GM21619 (cell line): ENCODE measurements at regions not wholly inside any gene's neighbourhood (a gene's known extent, or its start where the extent isn't known, plus 50 kb on each side); places are given as distances from the start of the nearest gene placed in this dataset.

Experiments used
- ATAC-seq: cut with Tn5 transposase; IDR thresholded peaks from one replicate; pipeline ENCODE4 v1.9.1; 2021; ENCODE audit not compliant: unreplicated experiment

DNA sequence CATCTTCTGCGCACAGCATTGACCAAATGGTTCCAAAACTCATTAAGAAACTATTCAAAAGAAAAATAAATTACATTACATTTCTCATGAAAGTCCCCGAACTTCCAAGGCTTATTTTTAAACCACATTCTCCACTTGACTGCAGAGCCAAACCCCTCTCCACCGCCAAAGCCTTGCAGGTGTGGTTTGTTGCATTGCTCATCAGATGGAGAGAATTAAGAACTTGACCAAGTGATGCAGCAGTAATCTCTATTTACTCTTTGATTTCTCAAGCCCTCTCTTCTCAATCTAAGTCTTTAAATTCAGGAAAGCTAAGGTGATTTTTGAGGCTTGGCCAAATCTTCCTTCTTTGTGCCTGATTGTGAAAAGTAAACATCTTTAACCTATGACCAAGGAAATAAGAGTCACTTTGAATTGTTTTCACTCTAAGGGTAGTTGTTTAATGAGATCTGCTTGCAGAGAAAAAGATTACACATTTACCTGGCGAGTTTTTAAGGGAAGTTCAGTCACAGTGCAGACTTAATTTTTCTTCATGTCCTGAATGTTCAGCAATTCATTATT is 290.5 kb upstream of the ITGA1 start:
- ATAC-seq: no peak

DNA sequence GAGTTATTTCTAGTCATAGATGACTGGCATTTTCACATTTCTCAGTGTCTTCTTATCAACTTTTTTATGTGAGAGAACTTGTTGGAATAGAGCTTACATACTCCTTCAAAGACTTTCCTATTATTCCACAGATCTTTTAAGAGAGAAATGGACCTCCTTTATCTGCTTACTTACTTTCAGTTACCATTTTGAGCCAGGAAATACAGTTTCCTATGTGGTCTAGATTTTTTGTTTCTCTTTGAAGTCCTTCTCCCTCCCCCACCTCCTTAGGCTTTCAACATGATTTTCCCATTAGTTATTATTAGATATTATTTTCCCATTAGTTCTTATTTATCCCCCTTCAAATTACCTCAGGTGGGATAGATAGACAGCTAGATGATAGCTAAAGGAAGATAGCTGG is 289.1 kb upstream of the ITGA1 start:
- no peak for ATAC-seq

DNA sequence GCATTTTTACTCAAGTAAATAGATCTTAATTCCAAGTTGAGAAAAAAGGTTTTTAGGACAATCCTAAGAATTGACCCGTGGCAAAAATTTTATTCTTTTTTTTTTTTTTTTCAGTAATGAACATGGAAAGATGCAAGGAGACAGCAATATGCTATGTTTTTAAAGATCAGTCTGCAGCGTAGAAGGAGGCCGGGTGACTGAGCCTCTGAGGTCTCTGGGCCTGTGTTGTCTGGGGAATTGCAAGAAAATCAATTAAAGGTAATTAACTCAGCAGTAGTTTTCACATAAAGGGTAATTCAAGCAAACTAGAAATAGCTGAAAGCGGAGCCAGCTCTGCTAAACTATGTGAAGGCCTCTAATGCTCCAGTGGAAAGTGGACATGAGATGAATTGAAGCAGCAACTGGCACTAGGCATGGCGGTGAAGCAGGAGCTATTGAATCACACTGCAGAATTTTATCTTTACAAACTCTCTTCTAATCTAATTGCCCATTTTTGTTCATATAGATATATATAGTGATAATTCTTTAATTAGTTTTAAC is 285.2 kb upstream of the ITGA1 start:
- no peak for ATAC-seq

DNA sequence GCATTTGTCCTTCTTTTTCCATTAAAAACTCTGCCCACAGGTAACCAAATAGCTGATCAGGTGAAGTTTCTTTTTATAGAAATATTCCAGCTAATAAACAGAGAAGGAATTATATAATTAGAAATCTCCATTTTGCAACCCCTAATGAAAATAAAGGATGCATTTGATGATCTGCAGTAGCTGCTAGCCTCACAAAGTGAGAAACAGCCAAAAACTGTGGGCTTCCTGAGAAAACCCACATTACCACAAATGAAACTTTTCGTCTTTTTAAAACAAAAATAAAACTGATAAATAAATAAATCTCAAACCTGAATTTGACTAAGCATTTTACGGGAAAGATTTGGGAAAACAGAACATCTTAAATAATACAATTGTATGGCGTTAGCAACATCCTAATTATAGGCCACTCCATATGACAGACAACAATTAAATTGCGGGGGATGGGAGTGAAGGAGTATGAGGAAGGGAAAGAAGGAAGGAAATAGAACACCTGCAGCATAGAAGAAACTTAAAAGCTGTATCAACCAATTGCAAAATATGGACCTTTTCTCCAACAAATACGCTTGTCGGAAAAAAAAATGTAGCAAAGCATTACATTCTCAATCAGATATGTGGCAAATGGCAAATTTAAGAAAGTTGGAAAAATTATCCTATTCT is 283.0 kb upstream of the ITGA1 start:
- ATAC-seq: no peak

DNA sequence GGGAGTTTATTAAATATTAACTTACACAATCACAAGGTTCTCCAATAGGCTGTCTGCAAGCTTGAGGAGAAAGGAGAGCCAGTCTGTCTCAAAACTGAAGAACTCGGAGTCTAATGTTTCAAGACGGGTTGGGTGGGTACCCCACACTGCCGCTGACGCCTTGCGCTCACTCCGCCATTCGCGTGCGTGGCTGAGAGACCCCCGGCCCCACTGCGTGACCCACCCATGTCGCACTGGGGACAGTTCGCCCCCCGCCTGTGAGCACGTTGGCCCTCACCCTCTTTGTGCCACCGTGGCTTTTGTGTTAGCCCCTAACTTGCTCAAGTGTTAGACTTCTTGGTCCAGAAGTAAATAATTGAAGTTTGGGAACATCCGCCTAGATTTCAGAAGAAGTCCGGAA is 270.0 kb upstream of the ITGA1 start:
- ATAC-seq: no peak

DNA sequence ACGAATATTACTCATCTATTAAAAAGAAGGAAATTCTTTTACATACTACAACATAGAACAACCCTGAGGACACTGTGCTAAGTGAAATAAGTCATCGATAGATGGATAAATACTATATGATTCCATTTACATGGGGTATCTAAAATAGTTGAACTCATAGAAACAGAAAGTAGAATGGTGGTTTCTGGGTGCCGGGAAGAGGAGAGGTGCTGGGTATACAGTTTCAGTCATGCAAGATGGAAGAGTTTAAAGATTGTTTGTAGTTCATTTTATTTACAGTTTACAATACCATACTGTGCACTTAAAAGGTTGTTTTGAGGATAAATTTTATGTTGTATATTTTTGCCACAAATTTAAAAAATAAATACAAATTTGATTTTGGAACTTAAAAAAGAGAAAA is 267.5 kb upstream of the ITGA1 start:
- ATAC-seq: no peak

DNA sequence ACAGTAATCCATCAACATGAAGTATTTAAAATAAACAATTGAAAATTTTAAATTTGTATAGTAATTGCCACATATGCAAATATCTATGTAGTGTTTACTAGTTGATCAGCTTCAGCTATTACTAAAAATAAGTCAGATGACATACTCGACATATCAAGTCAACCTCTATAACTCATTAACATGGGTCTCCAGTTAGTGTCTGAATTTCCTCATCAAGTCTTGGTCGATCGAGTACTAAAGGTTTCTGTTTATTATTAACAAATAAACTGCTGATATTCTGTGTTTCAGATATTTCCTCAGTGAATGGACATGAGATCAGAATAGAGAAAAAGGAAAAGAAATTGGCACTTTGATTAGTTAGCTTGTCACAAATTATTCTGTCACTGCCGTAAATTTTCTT is 266.5 kb upstream of the ITGA1 start:
- ATAC-seq: no peak

DNA sequence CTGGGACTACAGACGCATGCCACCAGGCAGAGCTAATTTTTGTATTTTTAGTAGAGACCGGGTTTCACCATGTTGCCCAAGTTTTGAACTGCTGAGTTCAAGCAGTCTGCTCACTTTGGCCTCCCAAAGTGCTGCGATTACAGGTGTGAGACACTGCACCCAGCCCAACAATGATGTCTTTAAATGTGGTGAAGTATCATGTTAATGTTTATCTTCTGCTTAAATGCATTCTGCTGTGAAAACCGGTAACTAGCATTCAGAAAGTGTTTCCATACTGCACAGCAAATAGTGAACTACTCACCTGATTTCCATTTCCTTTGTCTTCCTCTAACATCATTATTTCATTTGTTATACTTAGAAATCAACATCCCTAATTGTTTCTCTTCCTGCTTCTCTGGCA is 264.0 kb upstream of the ITGA1 start:
- ATAC-seq: no peak

DNA sequence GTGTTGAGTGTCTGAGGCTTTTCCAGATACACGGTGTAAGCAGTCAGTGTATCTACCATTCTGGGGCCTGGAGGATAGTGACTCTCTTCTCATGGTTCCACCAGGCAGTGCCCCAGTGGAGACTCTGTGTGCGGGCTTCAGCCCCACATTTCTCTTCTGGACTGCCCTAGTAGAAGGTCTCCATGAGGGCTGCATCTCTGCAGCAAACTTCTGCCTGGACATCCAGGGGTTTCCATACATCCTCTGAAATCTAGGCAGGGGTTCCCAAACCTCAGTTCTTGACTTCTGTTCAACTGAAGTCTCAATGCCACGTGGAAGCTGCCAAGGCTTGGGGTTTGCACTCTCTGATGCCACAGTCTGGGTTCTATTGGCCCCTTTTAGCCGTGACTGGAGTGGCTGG is 256.6 kb upstream of the ITGA1 start:
- ATAC-seq: no peak

DNA sequence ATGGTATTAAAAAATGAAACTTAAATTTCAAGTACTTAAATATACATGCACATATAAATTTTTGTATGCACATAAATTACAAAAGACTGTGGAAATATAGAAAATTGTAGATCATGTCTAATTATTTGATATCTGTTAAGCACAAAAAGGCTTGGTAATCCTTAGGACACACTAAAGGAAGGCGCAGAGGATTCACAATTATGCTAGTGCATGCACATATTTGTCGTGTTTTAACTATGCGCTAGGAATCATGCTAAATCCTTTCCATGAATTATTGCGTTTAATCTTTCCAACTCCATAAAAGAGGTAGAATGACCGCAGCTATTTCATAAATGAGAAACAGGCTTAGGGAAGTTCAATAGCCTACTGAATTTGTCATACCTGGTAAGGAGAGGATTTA is 244.1 kb upstream of the ITGA1 start:
- no peak for ATAC-seq

DNA sequence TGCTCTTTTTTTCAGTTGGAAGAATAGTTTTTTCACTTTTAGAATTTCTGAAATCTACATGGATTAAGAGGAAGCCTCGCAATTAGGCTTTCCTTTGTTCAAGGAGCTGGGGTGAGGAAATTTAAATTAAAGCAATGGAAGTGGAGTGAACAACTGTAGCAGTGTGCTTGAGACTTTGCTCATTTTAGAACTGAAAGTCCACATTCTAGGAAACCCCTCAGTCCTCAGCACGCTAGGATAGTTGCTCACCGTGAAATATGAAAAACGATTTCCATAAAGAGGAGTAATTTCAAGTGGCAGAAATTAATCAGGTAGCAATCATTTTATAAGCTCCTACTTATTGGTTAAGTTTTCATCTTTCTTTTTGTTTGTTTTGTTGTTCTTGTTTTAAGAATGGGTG is 243.0 kb upstream of the ITGA1 start:
- ATAC-seq: no peak

DNA sequence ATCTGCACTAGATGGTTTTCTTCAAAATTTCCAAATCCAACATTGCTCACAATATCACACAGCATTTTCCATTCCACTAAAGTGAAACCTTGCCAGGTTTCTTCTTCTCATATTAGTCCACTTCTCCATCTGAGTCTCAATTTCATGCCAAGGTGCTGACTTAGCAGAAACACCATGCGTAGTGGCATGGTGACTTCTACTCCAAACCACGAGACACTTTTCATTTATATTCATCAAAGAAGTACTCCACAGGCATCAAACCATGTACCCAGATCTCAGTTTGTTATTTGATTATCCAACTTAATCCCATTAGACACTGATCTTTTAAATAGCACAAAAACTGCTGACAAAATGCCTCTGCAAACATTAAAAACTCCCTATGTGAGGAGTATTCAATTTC is 233.4 kb upstream of the ITGA1 start:
- no peak for ATAC-seq

DNA sequence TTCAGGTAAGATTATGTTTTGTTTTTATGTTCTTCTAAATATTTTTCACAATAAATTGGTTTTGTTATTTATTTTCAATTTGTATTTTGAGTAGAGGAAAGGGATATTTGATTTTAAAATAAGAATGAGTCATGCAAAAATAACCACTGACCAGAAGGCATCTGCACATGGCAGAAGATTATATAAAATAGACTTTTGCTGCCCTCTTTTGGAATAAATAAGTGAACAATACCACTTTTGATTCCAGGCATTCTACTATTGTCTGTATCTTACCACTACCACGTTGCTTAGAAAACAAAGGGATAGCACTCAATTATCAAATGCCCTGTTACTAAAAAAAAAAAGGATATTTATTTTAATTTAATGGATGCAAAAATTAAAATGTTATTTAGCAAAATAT is 227.3 kb upstream of the ITGA1 start:
- no peak for ATAC-seq

DNA sequence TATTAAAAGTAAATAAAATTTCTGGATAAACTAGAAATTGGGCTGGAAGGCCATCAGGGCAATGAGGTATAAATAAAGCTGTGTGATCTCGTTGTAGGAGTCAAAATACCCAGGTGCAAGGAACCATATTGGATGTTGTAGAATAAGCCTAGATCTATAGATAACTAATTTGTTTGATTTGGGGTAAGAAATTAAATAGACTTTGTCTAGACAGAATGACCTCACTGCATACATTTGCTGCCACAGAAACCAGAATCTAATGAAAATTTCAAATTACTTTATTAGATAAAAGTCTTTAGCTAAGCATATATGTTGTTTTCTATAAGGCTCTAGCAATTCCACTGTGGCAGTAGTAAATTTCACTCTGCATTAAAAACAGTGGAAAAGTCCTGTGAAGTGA is 225.2 kb upstream of the ITGA1 start:
- no peak for ATAC-seq

DNA sequence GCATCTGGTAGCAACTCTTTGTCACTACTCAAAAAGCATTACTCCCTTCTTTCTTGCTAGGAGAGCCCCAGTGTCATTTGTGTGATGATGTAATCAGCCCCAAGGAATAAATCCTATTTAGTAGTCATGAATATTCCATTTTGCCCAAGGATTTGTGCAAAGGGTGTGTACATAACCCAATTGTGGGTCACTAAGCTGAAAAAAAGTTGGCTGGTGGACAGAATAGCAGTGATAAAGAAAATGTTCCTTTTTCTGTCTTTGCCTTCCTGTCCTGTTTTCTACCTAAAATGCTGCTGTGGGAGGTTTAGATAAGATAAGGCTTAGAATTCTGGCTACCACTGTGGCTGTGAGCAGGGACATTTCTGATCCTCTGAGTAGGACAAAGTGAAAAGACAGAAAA is 223.1 kb upstream of the ITGA1 start:
- ATAC-seq: no peak

DNA sequence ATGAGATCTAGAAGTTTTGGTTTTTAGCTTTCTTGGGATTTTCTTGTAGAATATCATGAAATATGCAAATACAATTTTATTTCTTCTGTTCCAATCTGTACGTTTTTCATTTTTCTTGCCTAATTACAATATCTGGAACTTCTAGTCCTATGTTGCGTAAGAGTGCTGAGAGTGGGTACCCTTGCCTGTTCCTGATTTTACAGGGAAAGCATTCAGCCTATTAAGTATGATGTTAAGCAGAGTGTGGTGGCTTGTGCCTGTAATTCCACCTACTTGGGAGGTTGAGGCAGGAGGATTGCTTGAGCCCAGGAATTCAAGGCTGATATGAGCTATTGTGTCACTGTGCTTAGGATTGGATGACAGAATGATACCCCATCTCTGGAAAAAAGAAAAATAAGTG is 210.2 kb upstream of the ITGA1 start:
- no peak for ATAC-seq

DNA sequence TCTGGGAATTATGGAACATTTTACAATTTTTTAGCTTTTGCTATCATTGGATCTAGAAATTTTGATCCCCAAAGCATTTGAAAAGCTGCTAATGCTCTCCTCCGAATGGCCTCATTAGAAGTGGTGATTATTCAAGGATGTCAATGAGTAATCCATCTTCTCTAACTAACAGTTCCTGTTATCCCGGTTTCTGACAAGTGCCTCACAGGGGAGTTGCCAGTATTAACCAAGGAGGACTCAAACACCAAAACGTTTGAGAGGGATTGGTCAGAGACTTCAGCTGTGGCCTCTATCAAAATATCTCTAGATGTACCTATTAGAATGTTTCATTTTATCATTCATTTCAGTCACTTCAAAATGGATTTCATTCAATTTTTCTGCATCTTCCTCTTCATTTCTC is 208.3 kb upstream of the ITGA1 start:
- ATAC-seq: no peak

DNA sequence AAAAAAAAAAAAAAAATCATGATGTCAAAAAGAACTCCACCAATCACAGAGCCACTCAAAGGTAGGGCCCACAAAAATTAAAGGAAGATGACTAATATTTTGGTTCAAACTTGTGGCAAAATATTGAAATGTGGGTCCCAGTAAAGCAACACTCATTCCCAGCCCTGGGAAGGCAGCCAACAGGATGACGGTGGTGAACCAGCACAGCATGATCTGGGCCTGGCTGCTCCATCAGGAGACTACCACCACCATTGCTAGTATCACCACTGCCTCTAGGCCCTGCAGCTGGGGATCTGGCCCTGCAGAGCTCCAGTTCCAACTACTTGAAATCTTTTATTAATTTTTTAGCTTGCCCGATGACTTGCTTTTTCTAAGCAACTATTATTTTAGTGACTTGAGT is 206.8 kb upstream of the ITGA1 start:
- no peak for ATAC-seq

DNA sequence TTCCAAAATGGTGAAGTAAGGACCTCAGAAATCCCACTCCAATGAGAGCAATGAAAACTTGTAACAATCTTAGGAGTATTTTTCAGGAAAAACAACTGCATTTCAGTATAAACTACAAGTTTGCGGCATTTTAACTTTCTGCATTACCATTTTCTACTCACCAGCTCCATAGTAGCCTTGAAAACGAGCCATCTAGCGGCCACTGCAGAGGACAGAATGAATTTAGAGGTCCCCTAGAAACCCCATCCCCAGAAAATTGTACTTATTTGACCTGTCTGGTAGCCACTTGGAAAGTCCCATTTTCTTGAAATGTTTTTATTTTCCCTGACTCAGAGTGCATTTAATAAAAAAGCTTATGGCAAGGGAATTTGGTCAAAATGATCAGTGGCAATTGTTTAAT is 205.4 kb upstream of the ITGA1 start:
- ATAC-seq: no peak

DNA sequence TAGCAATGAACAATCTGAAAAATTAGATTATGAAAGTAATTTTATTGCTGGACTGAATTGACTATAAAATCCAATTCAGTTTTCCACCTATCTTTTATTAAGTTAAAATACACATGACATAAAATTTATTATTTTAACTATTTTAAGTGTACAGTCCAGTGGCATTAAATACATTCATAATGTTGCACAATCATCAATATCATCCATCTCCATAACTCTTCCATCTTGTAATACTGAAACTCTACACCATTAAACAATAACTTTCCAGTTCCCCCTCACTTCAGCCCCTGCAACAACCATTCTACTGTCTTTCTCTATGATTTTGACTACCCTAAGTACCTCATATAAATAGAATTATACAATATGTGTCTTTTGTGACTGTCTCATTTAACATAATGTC is 200.6 kb upstream of the ITGA1 start:
- no peak for ATAC-seq

DNA sequence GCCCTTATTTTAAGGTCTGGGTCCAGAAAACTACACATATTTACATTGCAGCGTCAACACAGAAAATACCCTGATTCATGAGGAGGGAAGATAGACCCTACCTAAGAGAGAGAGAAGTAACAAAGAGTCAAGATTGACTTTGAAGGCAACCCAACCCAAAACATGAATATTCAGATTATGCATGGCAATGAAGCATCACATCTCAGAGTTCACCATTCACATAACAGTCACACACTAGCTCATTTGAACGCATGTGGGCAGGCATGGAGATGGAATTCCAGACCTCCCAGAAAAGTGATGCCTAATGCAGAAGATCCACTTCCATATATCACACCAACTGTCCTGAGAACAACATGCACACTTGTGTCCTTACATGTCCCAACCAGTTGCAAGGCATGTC is 190.1 kb upstream of the ITGA1 start:
- no peak for ATAC-seq

DNA sequence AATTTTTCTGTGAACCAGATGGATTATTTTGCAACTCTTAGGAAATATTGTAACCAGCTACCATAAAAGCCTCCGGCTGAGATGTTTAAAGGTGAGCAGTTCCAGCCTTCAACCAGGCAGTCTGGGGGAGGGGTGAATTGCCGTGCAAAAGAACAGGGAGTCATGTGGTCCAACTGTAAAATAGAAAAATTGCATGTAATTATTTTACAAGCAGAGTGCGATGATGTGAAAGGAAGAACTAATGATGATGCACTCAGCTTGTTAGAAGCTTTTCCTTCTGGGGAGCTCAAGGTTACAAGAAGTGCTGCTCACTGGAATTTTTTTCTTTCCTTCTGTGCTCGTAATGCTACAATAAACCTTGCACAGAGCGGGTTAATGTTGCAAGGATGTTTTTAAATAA is 188.7 kb upstream of the ITGA1 start:
- ATAC-seq: no peak
